ENCODE measurements at regions not wholly inside any gene's neighbourhood (a gene's known extent, or its start where the extent isn't known, plus 50 kb on each side); places are given as distances from the start of the nearest gene placed in this dataset.
"Not testable (repeated sequence)": the region's sequence is repeated elsewhere in the genome, so short reads cannot be mapped to it uniquely, and the experiment has no call there.

DNA sequence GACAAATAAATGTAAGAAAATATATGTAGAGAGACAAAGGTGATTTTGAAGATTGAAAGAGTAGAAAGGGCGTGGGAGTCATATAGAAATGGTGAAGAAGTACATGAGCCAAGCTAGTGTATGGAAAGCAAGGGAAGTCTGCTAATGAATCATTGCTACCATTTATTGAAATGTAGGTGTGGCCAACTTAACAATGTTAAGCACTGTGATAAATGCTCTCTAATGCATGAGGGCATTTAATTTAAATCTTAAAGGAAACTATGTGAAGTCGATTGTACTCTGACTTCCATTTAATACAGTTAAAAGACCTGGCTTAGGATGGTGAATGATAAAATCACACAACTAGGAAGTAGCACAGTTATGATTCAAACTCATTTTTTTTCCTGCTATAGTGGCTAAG is 219.9 kb downstream of the CASP12 start:
- TF ChIP-seq, protein P1, sequence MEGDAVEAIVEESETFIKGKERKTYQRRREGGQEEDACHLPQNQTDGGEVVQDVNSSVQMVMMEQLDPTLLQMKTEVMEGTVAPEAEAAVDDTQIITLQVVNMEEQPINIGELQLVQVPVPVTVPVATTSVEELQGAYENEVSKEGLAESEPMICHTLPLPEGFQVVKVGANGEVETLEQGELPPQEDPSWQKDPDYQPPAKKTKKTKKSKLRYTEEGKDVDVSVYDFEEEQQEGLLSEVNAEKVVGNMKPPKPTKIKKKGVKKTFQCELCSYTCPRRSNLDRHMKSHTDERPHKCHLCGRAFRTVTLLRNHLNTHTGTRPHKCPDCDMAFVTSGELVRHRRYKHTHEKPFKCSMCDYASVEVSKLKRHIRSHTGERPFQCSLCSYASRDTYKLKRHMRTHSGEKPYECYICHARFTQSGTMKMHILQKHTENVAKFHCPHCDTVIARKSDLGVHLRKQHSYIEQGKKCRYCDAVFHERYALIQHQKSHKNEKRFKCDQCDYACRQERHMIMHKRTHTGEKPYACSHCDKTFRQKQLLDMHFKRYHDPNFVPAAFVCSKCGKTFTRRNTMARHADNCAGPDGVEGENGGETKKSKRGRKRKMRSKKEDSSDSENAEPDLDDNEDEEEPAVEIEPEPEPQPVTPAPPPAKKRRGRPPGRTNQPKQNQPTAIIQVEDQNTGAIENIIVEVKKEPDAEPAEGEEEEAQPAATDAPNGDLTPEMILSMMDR (IDR thresholded peaks at IDR 0.05; ENCODE audit: borderline replicate concordance, insufficient read depth, low read depth, low read length): no peak
- no peak overlapping the region for H3K4me3 ChIP-seq (ENCODE audit: low read depth, low read length)

GRCh38 chr11:104677069-104677468 is 221.2 kb downstream of the CASP12 start:
- not testable (repeated sequence) for H3K4me3 ChIP-seq (ENCODE audit: low read depth, low read length)

DNA sequence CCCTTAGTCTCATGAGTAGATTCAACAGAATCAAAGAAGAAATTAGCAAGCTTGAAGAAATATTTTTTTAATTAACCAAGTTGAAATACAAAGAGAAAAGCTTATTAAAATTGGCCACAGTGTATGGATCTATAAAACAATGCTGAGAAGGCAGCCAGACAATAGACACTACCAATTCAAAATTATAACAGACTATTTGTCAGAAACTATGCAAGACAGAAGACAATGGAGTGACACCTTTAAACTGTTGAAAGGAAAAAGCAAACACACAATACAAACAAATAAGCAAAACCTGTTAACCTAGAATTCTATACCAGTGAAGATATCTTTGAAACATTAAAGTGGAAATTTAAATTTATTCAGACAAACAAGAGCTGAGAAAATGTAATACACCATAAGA is 225.4 kb downstream of the CASP12 start:
- TF ChIP-seq, protein P1 (IDR thresholded peaks at IDR 0.05; ENCODE audit: borderline replicate concordance, insufficient read depth, low read depth, low read length): no peak
- no peak overlapping the region for H3K4me3 ChIP-seq (ENCODE audit: low read depth, low read length)

GRCh38 chr11:104668797-104669463 is 229.3 kb downstream of the CASP12 start:
- H3K4me3 ChIP-seq (ENCODE audit: low read depth, low read length): no peak overlapping the region
- TF ChIP-seq, protein P1 (IDR thresholded peaks at IDR 0.05; ENCODE audit: borderline replicate concordance, insufficient read depth, low read depth, low read length): no peak

GRCh38 chr11:104666624-104667023 is 231.6 kb downstream of the CASP12 start:
- TF ChIP-seq, protein P1 (IDR thresholded peaks at IDR 0.05; ENCODE audit: borderline replicate concordance, insufficient read depth, low read depth, low read length): no peak
- H3K4me3 ChIP-seq (ENCODE audit: low read depth, low read length): no peak overlapping the region

DNA sequence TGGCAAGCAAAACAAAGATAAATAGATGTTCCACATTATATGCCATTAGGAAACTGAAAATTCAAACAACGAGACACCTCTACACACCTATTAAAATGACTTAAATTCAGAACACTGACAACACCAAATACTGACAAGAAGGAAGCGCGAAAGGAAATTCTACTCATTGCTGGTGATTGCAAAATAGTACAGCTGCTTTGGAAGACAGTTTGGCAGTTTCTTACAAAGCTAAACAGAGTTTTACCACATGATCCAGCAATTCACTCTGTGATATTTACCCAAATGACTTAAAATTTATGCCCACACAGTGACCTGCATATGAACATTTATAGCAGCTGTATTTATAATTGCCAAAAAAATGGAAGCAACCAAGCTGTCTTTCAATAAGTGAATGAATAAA is 232.6 kb downstream of the CASP12 start:
- TF ChIP-seq, protein P1 (IDR thresholded peaks at IDR 0.05; ENCODE audit: borderline replicate concordance, insufficient read depth, low read depth, low read length): no peak
- no peak overlapping the region for H3K4me3 ChIP-seq (ENCODE audit: low read depth, low read length)

GRCh38 chr11:104663190-104664140 is 234.8 kb downstream of the CASP12 start:
- H3K4me3 ChIP-seq (ENCODE audit: low read depth, low read length): no peak overlapping the region
- TF ChIP-seq, protein P1 (IDR thresholded peaks at IDR 0.05; ENCODE audit: borderline replicate concordance, insufficient read depth, low read depth, low read length): no peak

Data from GM12875 (cell line).